ENCODE measurements at regions not wholly inside any gene's neighbourhood (a gene's known extent, or its start where the extent isn't known, plus 50 kb on each side); places are given as distances from the start of the nearest gene placed in this dataset.

DNA sequence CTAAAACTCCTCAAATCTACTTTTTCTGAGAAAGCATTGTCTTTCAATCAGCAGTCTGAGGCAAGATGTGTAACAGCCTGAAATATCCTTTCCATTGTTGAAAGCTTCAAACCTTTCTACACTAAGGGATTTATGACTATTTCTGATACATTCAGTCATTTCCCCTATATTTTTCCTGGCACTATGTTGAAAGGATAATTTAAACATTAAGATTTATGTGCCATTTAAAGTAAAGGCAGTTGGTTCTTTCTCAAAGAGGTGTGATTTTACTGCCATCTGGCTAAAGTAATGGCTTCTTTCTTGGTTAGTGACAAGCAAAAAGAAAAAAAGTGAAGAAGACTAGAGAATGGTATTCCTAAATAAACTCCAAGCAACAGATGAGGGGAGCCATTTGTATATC, 249.6 kb upstream of the COL8A1 start:
- TF ChIP-seq, protein P1, sequence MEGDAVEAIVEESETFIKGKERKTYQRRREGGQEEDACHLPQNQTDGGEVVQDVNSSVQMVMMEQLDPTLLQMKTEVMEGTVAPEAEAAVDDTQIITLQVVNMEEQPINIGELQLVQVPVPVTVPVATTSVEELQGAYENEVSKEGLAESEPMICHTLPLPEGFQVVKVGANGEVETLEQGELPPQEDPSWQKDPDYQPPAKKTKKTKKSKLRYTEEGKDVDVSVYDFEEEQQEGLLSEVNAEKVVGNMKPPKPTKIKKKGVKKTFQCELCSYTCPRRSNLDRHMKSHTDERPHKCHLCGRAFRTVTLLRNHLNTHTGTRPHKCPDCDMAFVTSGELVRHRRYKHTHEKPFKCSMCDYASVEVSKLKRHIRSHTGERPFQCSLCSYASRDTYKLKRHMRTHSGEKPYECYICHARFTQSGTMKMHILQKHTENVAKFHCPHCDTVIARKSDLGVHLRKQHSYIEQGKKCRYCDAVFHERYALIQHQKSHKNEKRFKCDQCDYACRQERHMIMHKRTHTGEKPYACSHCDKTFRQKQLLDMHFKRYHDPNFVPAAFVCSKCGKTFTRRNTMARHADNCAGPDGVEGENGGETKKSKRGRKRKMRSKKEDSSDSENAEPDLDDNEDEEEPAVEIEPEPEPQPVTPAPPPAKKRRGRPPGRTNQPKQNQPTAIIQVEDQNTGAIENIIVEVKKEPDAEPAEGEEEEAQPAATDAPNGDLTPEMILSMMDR (IDR thresholded peaks at IDR 0.05; ENCODE audit: poor library complexity) = no peak
- TF ChIP-seq EZH2 (IDR thresholded peaks at IDR 0.05; ENCODE audit: borderline replicate concordance) = no peak
